ENCODE measurements at regions not wholly inside any gene's neighbourhood (a gene's known extent, or its start where the extent isn't known, plus 50 kb on each side); places are given as distances from the start of the nearest gene placed in this dataset.

- TF ChIP-seq CTCF (IDR thresholded peaks at IDR 0.05; ENCODE audit: low read depth, low read length) = no peak
- DNase-seq = no peak
- H3K4me3 ChIP-seq (ENCODE audit: low read depth, low read length) = no peak overlapping the region
These were observed 282.6 kb upstream of the MCTP2 start for GRCh38 chr15:93948726-93949125.

GRCh38 chr15:93943586-93943985, 287.8 kb upstream of the MCTP2 start:
- H3K27me3 ChIP-seq (ENCODE audit: insufficient read depth, low read depth, severe bottlenecking) = peaks cover 52% of the 10 kb centered on the region

More at GRCh38 chr15:93948726-93949125, 282.6 kb upstream of the MCTP2 start:
- Histone ChIP-seq H3K36me3 (no peaks in the 10 kb centered on the region), H3K9me3 (ENCODE audit: severe bottlenecking) (no peaks in the 10 kb centered on the region), H3K27me3 (ENCODE audit: insufficient read depth, low read depth, severe bottlenecking) (peaks cover 58% of the 10 kb centered on the region), H3K27ac (no peak overlapping the region)

GRCh38 chr15:93942269-93942694, 289.1 kb upstream of the MCTP2 start:
- Histone ChIP-seq H3K4me3 (ENCODE audit: low read depth, low read length) (no peak overlapping the region), H3K36me3 (no peaks in the 10 kb centered on the region), H3K9me3 (ENCODE audit: severe bottlenecking) (no peaks in the 10 kb centered on the region), H3K27ac (no peak overlapping the region), H3K27me3 (ENCODE audit: insufficient read depth, low read depth, severe bottlenecking) (peaks cover 63% of the 10 kb centered on the region)
- no peak for TF ChIP-seq CTCF (IDR thresholded peaks at IDR 0.05; ENCODE audit: low read depth, low read length)
- no peak for DNase-seq

More at GRCh38 chr15:93943586-93943985, 287.8 kb upstream of the MCTP2 start:
- H3K27ac ChIP-seq = no peak overlapping the region
- TF ChIP-seq CTCF (IDR thresholded peaks at IDR 0.05; ENCODE audit: low read depth, low read length) = no peak
- H3K9me3 ChIP-seq (ENCODE audit: severe bottlenecking) = no peaks in the 10 kb centered on the region
- no peak overlapping the region for H3K4me3 ChIP-seq (ENCODE audit: low read depth, low read length)
- no peak for DNase-seq
- no peaks in the 10 kb centered on the region for H3K36me3 ChIP-seq

- no peak overlapping the region for H3K4me3 ChIP-seq (ENCODE audit: low read depth, low read length)
- no peaks in the 10 kb centered on the region for H3K9me3 ChIP-seq (ENCODE audit: severe bottlenecking)
- TF ChIP-seq CTCF (IDR thresholded peaks at IDR 0.05; ENCODE audit: low read depth, low read length) = no peak
- peaks cover 64% of the 10 kb centered on the region for H3K27me3 ChIP-seq (ENCODE audit: insufficient read depth, low read depth, severe bottlenecking)
- no peak overlapping the region for H3K27ac ChIP-seq
- H3K36me3 ChIP-seq = no peaks in the 10 kb centered on the region
- DNase-seq = no peak
These were observed 289.7 kb upstream of the MCTP2 start for GRCh38 chr15:93941697-93942096.

GRCh38 chr15:93940226-93940625, 291.1 kb upstream of the MCTP2 start:
- TF ChIP-seq CTCF (IDR thresholded peaks at IDR 0.05; ENCODE audit: low read depth, low read length) = no peak
- Histone ChIP-seq H3K27ac (no peak overlapping the region), H3K4me3 (ENCODE audit: low read depth, low read length) (no peak overlapping the region), H3K36me3 (no peaks in the 10 kb centered on the region), H3K27me3 (ENCODE audit: insufficient read depth, low read depth, severe bottlenecking) (peaks cover 57% of the 10 kb centered on the region), H3K9me3 (ENCODE audit: severe bottlenecking) (no peaks in the 10 kb centered on the region)
- no peak for DNase-seq

- Histone ChIP-seq H3K9me3 (ENCODE audit: severe bottlenecking) (no peaks in the 10 kb centered on the region), H3K4me3 (ENCODE audit: low read depth, low read length) (no peak overlapping the region), H3K27ac (no peak overlapping the region), H3K36me3 (no peaks in the 10 kb centered on the region), H3K27me3 (ENCODE audit: insufficient read depth, low read depth, severe bottlenecking) (peaks cover 46% of the 10 kb centered on the region)
- TF ChIP-seq CTCF (IDR thresholded peaks at IDR 0.05; ENCODE audit: low read depth, low read length) = no peak
- no peak for DNase-seq
These were observed 299.1 kb upstream of the MCTP2 start for GRCh38 chr15:93932164-93932776.
